A549 (cell line): ENCODE measurements at regions not wholly inside any gene's neighbourhood (a gene's known extent, or its start where the extent isn't known, plus 50 kb on each side); places are given as distances from the start of the nearest gene placed in this dataset.

Experiments
- ATAC-seq, 2 experiments: fragments of 200-7000 bp in 1 of 2; fragments of >200 bp in 1 of 2; cut with Nextera tagmentation in 1 of 2; cut with Tn5 transposase in 1 of 2; 3 replicates each; pipeline versions ENCODE4 v1.8.0 to v1.9.1; 2018 to 2020; ENCODE audit warnings: mild to moderate bottlenecking in 1 of 2, moderate library complexity in 1 of 2
- CTCF ChIA-PET: fragments of 300-600 bp; sonication (Branson Sonifier 250); formaldehyde crosslinking; extraction: SDS; loops from one replicate; lab custom pipeline; 2021; ENCODE audit warnings: antibody characterized with exemption, inconsistent platforms; lab: Yijun Ruan, JAX
- POLR2A ChIA-PET: fragments of 350-600 bp; formaldehyde crosslinking; extraction: SDS; loops from one replicate; lab custom pipeline; 2021; ENCODE audit warnings: antibody characterized with exemption, inconsistent platforms; lab: Yijun Ruan, JAX
- DNase-seq, 2 experiments: peaks; one replicate each; pipeline versions ENCODE4 v3.0.0 to v3.0.0-alpha.2; 2011 to 2016; ENCODE audit warnings: low read depth in 1 of 2, low spot score in 1 of 2
- FAIRE-seq: peaks from 2 replicates; lab custom pipeline; 2011; peaks lifted over from hg19 to GRCh38; lab: Jason Lieb, UNC
- H3K27ac ChIP-seq, 2 experiments: fragments of >200 bp; sonication (Bioruptor Twin); formaldehyde crosslinking; 3 replicates each; pipeline ENCODE4 v1.5.1; 2016 to 2017
- H3K4me1 ChIP-seq: fragments of >200 bp; sonication (Bioruptor Twin); formaldehyde crosslinking; 3 replicates; pipeline ENCODE4 v1.6.1; 2016
- H3K4me2 ChIP-seq: fragments of >200 bp; sonication (Bioruptor Twin); formaldehyde crosslinking; 3 replicates; pipeline ENCODE4 v1.6.1; 2016
- H3K4me3 ChIP-seq: fragments of >200 bp; sonication (Bioruptor Twin); formaldehyde crosslinking; 3 replicates; pipeline ENCODE4 v1.5.1; 2016
- H3K9me3 ChIP-seq: fragments of >200 bp; sonication (Bioruptor Twin); formaldehyde crosslinking; 3 replicates; pipeline ENCODE4 v1.6.1; 2016
- CEBPB ChIP-seq, 2 experiments: fragments of >200 bp in 1 of 2; sonication (Bioruptor Twin) in 1 of 2; formaldehyde crosslinking in 1 of 2; IDR thresholded peaks; 2 replicates each; pipeline ENCODE4 v1.6.1; 2012 to 2016
- CHD2 ChIP-seq: fragments of 150-350 bp; IDR thresholded peaks from 2 replicates; pipeline ENCODE4 v1.6.1; 2014; ENCODE audit warnings: low read length; ENCODE audit not compliant: partially characterized antibody
- E2F6 ChIP-seq: IDR thresholded peaks from 2 replicates; pipeline ENCODE4 v1.6.1; 2012; ENCODE audit warnings: low read depth, borderline replicate concordance
- EHF ChIP-seq: fragments of 250-450 bp; sonication (Bioruptor Pico); IDR thresholded peaks from 2 replicates; pipeline ENCODE4 v1.5.0; 2020; ENCODE audit warnings: mild to moderate bottlenecking
- FOXS1 ChIP-seq: fragments of 250-450 bp; sonication (Bioruptor Pico); IDR thresholded peaks from 2 replicates; pipeline ENCODE4 v1.5.0; 2020; ENCODE audit warnings: mild to moderate bottlenecking, moderate library complexity
- GATA3 ChIP-seq: IDR thresholded peaks from 2 replicates; pipeline ENCODE4 v1.6.1; 2012; ENCODE audit warnings: borderline replicate concordance
- HDAC2 ChIP-seq: fragments of 200-600 bp; sonication (generic); IDR thresholded peaks from 2 replicates; pipeline ENCODE4 v1.6.1; 2016
- KDM5A ChIP-seq: fragments of 200-600 bp; sonication (generic); IDR thresholded peaks from 2 replicates; pipeline ENCODE4 v1.6.1; 2016; ENCODE audit warnings: antibody characterized with exemption, mild to moderate bottlenecking
- NPAS2 ChIP-seq: fragments of 250-450 bp; sonication (Bioruptor Pico); IDR thresholded peaks from 2 replicates; pipeline ENCODE4 v1.8.0; 2022; ENCODE audit warnings: mild to moderate bottlenecking, moderate library complexity, borderline replicate concordance
- PBX3 ChIP-seq: IDR thresholded peaks from 2 replicates; pipeline ENCODE4 v1.6.1; 2012
- PHF8 ChIP-seq: fragments of 200-600 bp; sonication (generic); IDR thresholded peaks from 2 replicates; pipeline ENCODE4 v1.6.1; 2016; ENCODE audit warnings: low read depth, mild to moderate bottlenecking, antibody characterized with exemption, moderate library complexity, borderline replicate concordance
- RAD21 ChIP-seq, 2 experiments: fragments of >200 bp in 1 of 2; sonication (Bioruptor Twin) in 1 of 2; formaldehyde crosslinking in 1 of 2; IDR thresholded peaks in 1 of 2; conservative IDR thresholded peaks in 1 of 2; 2 replicates in 1 of 2; 3 replicates in 1 of 2; pipeline ENCODE4 v1.6.1; 2012 to 2018; ENCODE audit warnings: inconsistent platforms in 1 of 2
- RCOR1 ChIP-seq: fragments of 150-350 bp; IDR thresholded peaks from 2 replicates; pipeline ENCODE4 v1.6.1; 2014; ENCODE audit warnings: antibody characterized with exemption, low read length, low read depth
- REST ChIP-seq: fragments of 200-600 bp; sonication (generic); IDR thresholded peaks from 2 replicates; pipeline ENCODE4 v1.6.1; 2016; ENCODE audit warnings: antibody characterized with exemption, mild to moderate bottlenecking, moderate library complexity
- SMC3 ChIP-seq: fragments of >200 bp; sonication (Bioruptor Twin); formaldehyde crosslinking; IDR thresholded peaks from 3 replicates; pipeline ENCODE4 v1.6.1; 2018; ENCODE audit warnings: inconsistent platforms
- SREBF2 ChIP-seq: fragments of 450-650 bp; IDR thresholded peaks from 2 replicates; pipeline ENCODE4 v1.6.1; 2014; ENCODE audit warnings: mild to moderate bottlenecking, moderate library complexity
- ZSCAN20 ChIP-seq: fragments of 250-450 bp; sonication (Bioruptor Pico); IDR thresholded peaks from 2 replicates; pipeline ENCODE4 v1.8.0; 2022; ENCODE audit warnings: mild to moderate bottlenecking, moderate library complexity
- WGBS: methylation state at CpG from one replicate; pipeline ENCODE4 v1.1.6; 2017; ENCODE audit errors: missing lambda C conversion rate; 5-methylcytosine and 5-hydroxymethylcytosine counted together
- TF ChIP-seq, protein P1 (sequence below): fragments of 250-450 bp; sonication (Bioruptor Pico); IDR thresholded peaks from 2 replicates; pipeline ENCODE4 v1.5.0; 2021; ENCODE audit warnings: mild to moderate bottlenecking, moderate library complexity, borderline replicate concordance
- TF ChIP-seq, protein P2 (sequence below): fragments of >200 bp; sonication (Bioruptor Twin); formaldehyde crosslinking; IDR thresholded peaks from 3 replicates; pipeline ENCODE4 v1.5.1; 2016
- TF ChIP-seq, protein P3 (sequence below): IDR thresholded peaks from 2 replicates; pipeline ENCODE4 v1.6.1; 2012

DNA sequence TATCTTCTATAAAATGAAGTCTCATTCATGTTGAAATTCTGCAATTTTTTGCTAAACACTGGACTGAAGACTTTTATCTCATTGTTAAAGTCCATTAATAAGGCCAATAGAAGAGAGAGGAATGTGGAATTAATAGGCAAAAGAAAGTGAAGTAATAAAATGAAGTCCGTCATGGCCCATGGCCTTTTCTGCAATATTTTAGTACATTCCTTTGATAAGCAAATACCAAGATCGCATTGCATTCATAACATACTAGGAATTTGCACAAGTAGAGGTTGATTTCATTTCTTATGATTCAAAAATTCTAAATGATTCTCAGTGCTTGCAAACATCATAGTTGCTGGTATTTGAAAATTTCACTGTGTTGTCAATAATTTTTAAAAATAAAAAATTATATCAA, 664.0 kb downstream of the NR2F1-AS1 start:
- ChIA-PET CTCF (no interaction called here), POLR2A (no interaction called here)
- no peak overlapping the region for H3K27ac ChIP-seq
- 86% methylated on average over 2 of the region's 2 CpGs for WGBS
- H3K9me3 ChIP-seq: no peaks in the 10 kb centered on the region
- DNase-seq (no peak), ATAC-seq (no peak), FAIRE-seq (peak; percentile 59)
- TF ChIP-seq ZSCAN20 (CRISPR knock-in tag): no peak
- TF ChIP-seq, protein P1, sequence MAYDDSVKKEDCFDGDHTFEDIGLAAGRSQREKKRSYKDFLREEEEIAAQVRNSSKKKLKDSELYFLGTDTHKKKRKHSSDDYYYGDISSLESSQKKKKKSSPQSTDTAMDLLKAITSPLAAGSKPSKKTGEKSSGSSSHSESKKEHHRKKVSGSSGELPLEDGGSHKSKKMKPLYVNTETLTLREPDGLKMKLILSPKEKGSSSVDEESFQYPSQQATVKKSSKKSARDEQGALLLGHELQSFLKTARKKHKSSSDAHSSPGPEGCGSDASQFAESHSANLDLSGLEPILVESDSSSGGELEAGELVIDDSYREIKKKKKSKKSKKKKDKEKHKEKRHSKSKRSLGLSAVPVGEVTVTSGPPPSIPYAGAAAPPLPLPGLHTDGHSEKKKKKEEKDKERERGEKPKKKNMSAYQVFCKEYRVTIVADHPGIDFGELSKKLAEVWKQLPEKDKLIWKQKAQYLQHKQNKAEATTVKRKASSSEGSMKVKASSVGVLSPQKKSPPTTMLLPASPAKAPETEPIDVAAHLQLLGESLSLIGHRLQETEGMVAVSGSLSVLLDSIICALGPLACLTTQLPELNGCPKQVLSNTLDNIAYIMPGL (CRISPR knock-in tag): no peak
- TF ChIP-seq KDM5A: no peak
- no peak for TF ChIP-seq CHD2
- TF ChIP-seq, protein P2, sequence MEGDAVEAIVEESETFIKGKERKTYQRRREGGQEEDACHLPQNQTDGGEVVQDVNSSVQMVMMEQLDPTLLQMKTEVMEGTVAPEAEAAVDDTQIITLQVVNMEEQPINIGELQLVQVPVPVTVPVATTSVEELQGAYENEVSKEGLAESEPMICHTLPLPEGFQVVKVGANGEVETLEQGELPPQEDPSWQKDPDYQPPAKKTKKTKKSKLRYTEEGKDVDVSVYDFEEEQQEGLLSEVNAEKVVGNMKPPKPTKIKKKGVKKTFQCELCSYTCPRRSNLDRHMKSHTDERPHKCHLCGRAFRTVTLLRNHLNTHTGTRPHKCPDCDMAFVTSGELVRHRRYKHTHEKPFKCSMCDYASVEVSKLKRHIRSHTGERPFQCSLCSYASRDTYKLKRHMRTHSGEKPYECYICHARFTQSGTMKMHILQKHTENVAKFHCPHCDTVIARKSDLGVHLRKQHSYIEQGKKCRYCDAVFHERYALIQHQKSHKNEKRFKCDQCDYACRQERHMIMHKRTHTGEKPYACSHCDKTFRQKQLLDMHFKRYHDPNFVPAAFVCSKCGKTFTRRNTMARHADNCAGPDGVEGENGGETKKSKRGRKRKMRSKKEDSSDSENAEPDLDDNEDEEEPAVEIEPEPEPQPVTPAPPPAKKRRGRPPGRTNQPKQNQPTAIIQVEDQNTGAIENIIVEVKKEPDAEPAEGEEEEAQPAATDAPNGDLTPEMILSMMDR: no peak
- no peak for TF ChIP-seq SREBF2
- H3K4me3 ChIP-seq: no peak overlapping the region
- H3K4me2 ChIP-seq: no peak overlapping the region
- peaks cover 4% of the 10 kb centered on the region; the same call in 1 of the 3 replicates for H3K4me1 ChIP-seq

DNA sequence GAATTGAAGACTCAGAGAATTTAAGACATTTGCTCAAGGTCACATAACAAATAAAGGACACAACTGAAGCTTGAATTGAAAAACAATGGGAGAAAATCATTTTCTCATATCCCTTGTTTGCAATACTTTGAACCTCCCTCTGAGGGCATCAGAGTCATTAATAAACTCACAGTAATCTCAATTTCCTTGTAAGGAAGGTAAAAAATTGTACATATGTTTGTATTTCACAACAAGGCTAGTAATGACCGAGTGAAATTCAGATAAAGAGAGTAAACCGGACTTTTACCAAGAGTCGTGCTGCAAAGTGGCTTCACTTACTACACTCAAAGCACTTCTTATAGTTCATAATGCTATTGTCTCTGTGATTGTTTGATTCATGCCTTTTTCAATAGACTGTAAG, 665.0 kb downstream of the NR2F1-AS1 start:
- CTCF ChIA-PET: interaction anchor here (0.8 kb wide), 1 partner anchor 9 kb away, joined by 3 read pairs; no protein-coding TSS in a partner anchor

DNA sequence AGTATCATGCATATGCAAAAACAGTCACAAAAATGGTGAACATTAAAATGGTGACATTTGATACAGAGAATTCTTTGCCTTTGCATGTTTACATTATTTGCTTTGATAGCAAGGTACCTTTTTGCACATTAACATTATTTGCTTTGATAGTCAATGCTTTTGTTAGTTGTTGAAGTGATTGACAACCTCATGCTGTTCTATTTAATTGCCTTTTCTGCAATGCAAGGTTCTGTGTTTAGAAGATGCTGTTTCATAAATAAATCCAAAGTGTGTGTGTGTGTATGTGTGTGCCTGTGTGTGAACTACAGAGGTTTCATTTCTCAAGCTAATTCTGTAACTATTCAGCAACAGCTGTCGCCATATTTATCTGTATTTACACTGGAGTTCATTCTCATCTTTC, 668.7 kb downstream of the NR2F1-AS1 start:
- Histone ChIP-seq H3K4me3 (no peak overlapping the region), H3K9me3 (no peaks in the 10 kb centered on the region), H3K27ac (no peak overlapping the region), H3K4me1 (peaks cover 12% of the 10 kb centered on the region; the same call in 1 of the 3 replicates), H3K4me2 (no peak overlapping the region)
- FAIRE-seq: no peak
- no peak for ATAC-seq
- no peak for DNase-seq
- WGBS: 88% methylated on average over 1 of the region's 1 CpG
- CTCF ChIA-PET: interaction anchor here (0.8 kb wide), 1 partner anchor 9 kb away, joined by 3 read pairs; no protein-coding TSS in a partner anchor
- POLR2A ChIA-PET: no interaction called here
- no peak for TF ChIP-seq E2F6
- TF ChIP-seq SMC3: no peak
- no peak for TF ChIP-seq REST
- TF ChIP-seq RCOR1: no peak
- no peak for TF ChIP-seq FOXS1 (CRISPR knock-in tag)
- TF ChIP-seq NPAS2 (CRISPR knock-in tag): no peak
- no peak for TF ChIP-seq PBX3
- TF ChIP-seq PHF8: no peak
- TF ChIP-seq GATA3: no peak
- no peak for TF ChIP-seq CEBPB (IDR thresholded peaks at IDR 0.05)
- no peak for TF ChIP-seq EHF
- TF ChIP-seq HDAC2: no peak

More for the DNA sequence above, 665.0 kb downstream of the NR2F1-AS1 start:
- Histone ChIP-seq H3K27ac (0 out of 6 replicates have a peak overlapping the region, but pooled peaks of 1 of the 2 experiments have one; percentile 35), H3K9me3 (no peaks in the 10 kb centered on the region), H3K4me1 (peaks cover 4% of the 10 kb centered on the region; the same call in 1 of the 3 replicates), H3K4me3 (no peak overlapping the region), H3K4me2 (peak overlapping the region; percentile 25; the same call in 2 of the 3 replicates)
- DNase-seq (peak in 1 of 2 experiments; percentile 16), ATAC-seq (no peak), FAIRE-seq (peak; percentile 54)
- TF ChIP-seq SMC3 (peak; percentile 49; the same call in 2 of the 3 replicates), RAD21 (conservative IDR thresholded peaks at IDR 0.05 in 1 of 2, IDR thresholded peaks at IDR 0.05 in 1 of 2) (peak; percentile 37 to 55; a peak in 4 of 5 replicates)
- TF ChIP-seq, protein P2: peak; percentile 25; the same call in 2 of the 3 replicates
- TF ChIP-seq, protein P3, sequence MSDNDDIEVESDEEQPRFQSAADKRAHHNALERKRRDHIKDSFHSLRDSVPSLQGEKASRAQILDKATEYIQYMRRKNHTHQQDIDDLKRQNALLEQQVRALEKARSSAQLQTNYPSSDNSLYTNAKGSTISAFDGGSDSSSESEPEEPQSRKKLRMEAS: no peak
- POLR2A ChIA-PET: no interaction called here
- WGBS: 25% methylated on average over 3 of the region's 3 CpGs
